IMR-90 (cell line): ENCODE measurements at regions not wholly inside any gene's neighbourhood (a gene's known extent, or its start where the extent isn't known, plus 50 kb on each side); places are given as distances from the start of the nearest gene placed in this dataset.

ENCODE experiments used
- ATAC-seq: fragments of 200-7000 bp; cut with Tn5 transposase; 2 replicates; pipeline ENCODE4 v1.9.1; 2020; ENCODE audit warnings: low read depth, mild to moderate bottlenecking, moderate library complexity
- BruUV-seq: library from RNA; stranded (reverse); fragments of 400-500 nt; replicated peaks from 2 replicates; lab custom pipeline; 2021; lab: Mats Ljungman, UMichigan
- CTCF ChIA-PET: fragments of 300-600 bp; formaldehyde crosslinking; extraction: SDS; loops from one replicate; lab custom pipeline; 2021; ENCODE audit warnings: antibody characterized with exemption; lab: Yijun Ruan, JAX
- POLR2A ChIA-PET: fragments of 300-600 bp; sonication (Branson Sonifier 250); formaldehyde crosslinking; loops from one replicate; lab custom pipeline; 2022; ENCODE audit warnings: antibody characterized with exemption; ENCODE audit not compliant: unreplicated experiment; lab: Charles Lee
- DNase-seq: peaks from one replicate; pipeline ENCODE4 v3.0.0; 2013
- H2AFZ ChIP-seq: replicated peaks from 2 replicates; pipeline ENCODE3; 2013; ENCODE audit warnings: low read length, mild to moderate bottlenecking; ENCODE audit not compliant: poor library complexity
- H2AK5ac ChIP-seq: 2 replicates; pipeline ENCODE4 v1.6.1; 2013; ENCODE audit warnings: low read depth, low read length, inconsistent platforms
- H2AK9ac ChIP-seq: replicated peaks from 2 replicates; pipeline ENCODE3; 2013; ENCODE audit warnings: mild to moderate bottlenecking, low read depth, low read length, moderate library complexity; ENCODE audit not compliant: poor library complexity
- H2BK120ac ChIP-seq: 2 replicates; pipeline ENCODE4 v1.6.1; 2013; ENCODE audit warnings: low read depth, low read length, inconsistent platforms
- H2BK15ac ChIP-seq: 3 replicates; pipeline ENCODE4 v1.6.1; 2013; ENCODE audit warnings: low read depth, low read length, inconsistent platforms
- H2BK20ac ChIP-seq: 2 replicates; pipeline ENCODE4 v1.6.1; 2013; ENCODE audit warnings: low read depth, mild to moderate bottlenecking, inconsistent platforms, low read length, moderate library complexity
- H2BK5ac ChIP-seq: 2 replicates; pipeline ENCODE4 v1.6.1; 2013; ENCODE audit warnings: mild to moderate bottlenecking, low read depth, low read length, inconsistent platforms; ENCODE audit not compliant: poor library complexity, severe bottlenecking
- H3K14ac ChIP-seq: replicated peaks from 2 replicates; pipeline ENCODE4 v1.6.1; 2013; ENCODE audit warnings: low read depth, low read length, inconsistent platforms
- H3K18ac ChIP-seq: 2 replicates; pipeline ENCODE4 v1.6.1; 2013; ENCODE audit warnings: low read depth, low read length, control low read depth
- H3K23ac ChIP-seq: 2 replicates; pipeline ENCODE4 v1.6.1; 2013; ENCODE audit warnings: low read depth, low read length, inconsistent platforms
- H3K27ac ChIP-seq: 2 replicates; pipeline ENCODE4 v1.5.1; 2013; ENCODE audit warnings: mild to moderate bottlenecking, control low read depth, low read length; ENCODE audit not compliant: insufficient read depth
- H3K27me3 ChIP-seq: 2 replicates; pipeline ENCODE4 v1.6.1; 2013; ENCODE audit warnings: low read length; ENCODE audit not compliant: control insufficient read depth, insufficient read depth
- H3K36me3 ChIP-seq: 2 replicates; pipeline ENCODE4 v1.6.1; 2013; ENCODE audit warnings: low read length, mixed read lengths; ENCODE audit not compliant: control insufficient read depth, insufficient read depth
- H3K4ac ChIP-seq: 2 replicates; pipeline ENCODE4 v1.6.1; 2013; ENCODE audit warnings: low read depth, low read length, inconsistent platforms
- H3K4me1 ChIP-seq: 2 replicates; pipeline ENCODE4 v1.6.1; 2013; ENCODE audit warnings: low read length, mixed read lengths; ENCODE audit not compliant: control insufficient read depth, insufficient read depth
- H3K4me2 ChIP-seq: 2 replicates; pipeline ENCODE4 v1.6.1; 2013; ENCODE audit warnings: low read depth, mild to moderate bottlenecking, control low read depth, low read length, moderate library complexity
- H3K4me3 ChIP-seq: 2 replicates; pipeline ENCODE4 v1.5.1; 2013; ENCODE audit warnings: low read depth, mild to moderate bottlenecking, control low read depth, low read length, moderate library complexity; ENCODE audit not compliant: insufficient read depth
- H3K56ac ChIP-seq: 2 replicates; pipeline ENCODE4 v1.6.1; 2013; ENCODE audit warnings: low read length, inconsistent platforms; ENCODE audit not compliant: insufficient read depth; ENCODE audit errors: extremely low read depth
- H3K79me1 ChIP-seq, 2 experiments: 2 replicates each; pipeline ENCODE4 v1.6.1; 2013; ENCODE audit warnings: low read length in 2 of 2, inconsistent platforms in 1 of 2, low read depth in 1 of 2
- H3K9ac ChIP-seq: 2 replicates; pipeline ENCODE4 v1.6.1; 2013; ENCODE audit warnings: low read depth, low read length, control low read depth
- H3K9me1 ChIP-seq: 2 replicates; pipeline ENCODE4 v1.6.1; 2013; ENCODE audit warnings: low read length, inconsistent platforms; ENCODE audit not compliant: insufficient read depth
- H3K9me3 ChIP-seq: 2 replicates; pipeline ENCODE4 v1.6.1; 2013; ENCODE audit warnings: low read length; ENCODE audit not compliant: control insufficient read depth, insufficient read depth
- H4K20me1 ChIP-seq: 2 replicates; pipeline ENCODE4 v1.6.1; 2013; ENCODE audit warnings: low read length, inconsistent platforms; ENCODE audit not compliant: insufficient read depth
- H4K5ac ChIP-seq: 2 replicates; pipeline ENCODE4 v1.6.1; 2013; ENCODE audit warnings: mild to moderate bottlenecking, low read depth, low read length, control low read depth
- H4K8ac ChIP-seq, 2 experiments: 2 replicates each; pipeline ENCODE4 v1.6.1; 2013; ENCODE audit warnings: low read depth in 2 of 2, low read length in 2 of 2, control low read depth in 1 of 2, inconsistent platforms in 1 of 2
- H4K91ac ChIP-seq: 2 replicates; pipeline ENCODE4 v1.6.1; 2013; ENCODE audit warnings: low read depth, low read length, inconsistent platforms; ENCODE audit not compliant: insufficient read depth
- BHLHE40 ChIP-seq: fragments of 150-350 bp; IDR thresholded peaks from 2 replicates; pipeline ENCODE4 v1.6.1; 2016; ENCODE audit warnings: mild to moderate bottlenecking, low read depth, low read length
- ELK1 ChIP-seq: fragments of 150-350 bp; IDR thresholded peaks from 2 replicates; pipeline ENCODE4 v1.6.1; 2016; ENCODE audit warnings: low read depth, mild to moderate bottlenecking, low read length, moderate library complexity, borderline replicate concordance
- MAFK ChIP-seq: IDR thresholded peaks from 2 replicates; pipeline ENCODE4 v1.6.1; 2012; ENCODE audit warnings: low read depth, low read length, improper control_type of control experiment
- NFE2L2 ChIP-seq: fragments of 150-350 bp; IDR thresholded peaks from 2 replicates; pipeline ENCODE4 v1.6.1; 2016; ENCODE audit warnings: low read depth, mild to moderate bottlenecking, low read length
- POLR2A ChIP-seq: IDR thresholded peaks from 2 replicates; pipeline ENCODE4 v1.6.1; 2012; ENCODE audit warnings: mild to moderate bottlenecking, low read depth, low read length
- RCOR1 ChIP-seq: IDR thresholded peaks from 2 replicates; pipeline ENCODE4 v1.6.1; 2012; ENCODE audit warnings: mild to moderate bottlenecking, low read length, improper control_type of control experiment; ENCODE audit not compliant: insufficient replicate concordance
- RFX5 ChIP-seq: IDR thresholded peaks from 2 replicates; pipeline ENCODE4 v1.8.0; 2012; ENCODE audit warnings: low read depth, mild to moderate bottlenecking, low read length, moderate library complexity
- SMC3 ChIP-seq: fragments of 150-350 bp; IDR thresholded peaks from 2 replicates; pipeline ENCODE4 v1.6.1; 2016; ENCODE audit warnings: low read depth, mild to moderate bottlenecking, antibody characterized with exemption, low read length, moderate library complexity
- WGBS, 2 experiments: methylation state at CpG; one replicate each; pipeline versions ENCODE4 v1.1.5 to v1.1.7; 2013; ENCODE audit warnings: missing lambda C conversion rate in 2 of 2; ENCODE audit not compliant: insufficient read length in 1 of 2; ENCODE audit errors: extremely low coverage in 2 of 2; 5-methylcytosine and 5-hydroxymethylcytosine counted together
- dilution Hi-C: fragments of 300-500 bp; cut with HindIII; formaldehyde crosslinking; loops from one replicate; pipeline ENCODE4 v1.14.3; 2018; ENCODE audit warnings: low sequenced_read_pairs; ENCODE audit not compliant: unreplicated experiment
- in situ Hi-C: fragments of 300-500 bp; cut with MboI; formaldehyde crosslinking; loops from 3 replicates; pipeline ENCODE4 v1.14.3; 2019; ENCODE audit warnings: low sequenced_read_pairs, inconsistent platforms, mixed read lengths
- intact Hi-C: fragments of 100-400 bp; cut with micrococcal nuclease; formaldehyde crosslinking; loops from 2 replicates; pipeline ENCODE4 v1.10.0; 2022

GRCh38 chr12:127389923-127390322 is 877.0 kb upstream of the TMEM132C start:
- Histone ChIP-seq H3K9ac (no peak overlapping the region), H3K27me3 (no peaks in the 10 kb centered on the region), H2AK5ac (no peak overlapping the region), H3K79me1 (no peaks in the 10 kb centered on the region), H3K9me3 (peaks cover 3% of the 10 kb centered on the region; the same call in 1 of the 2 replicates), H3K4me3 (no peak overlapping the region), H3K23ac (no peak overlapping the region), H4K5ac (no peak overlapping the region), H2AFZ (no peak overlapping the region), H3K4me2 (no peak overlapping the region), H3K56ac (no peak overlapping the region), H3K27ac (no peak overlapping the region), H2BK120ac (no peak overlapping the region), H3K4ac (no peak overlapping the region), H3K9me1 (no peaks in the 10 kb centered on the region), H2AK9ac (no peak overlapping the region), H4K91ac (no peak overlapping the region), H3K36me3 (no peaks in the 10 kb centered on the region), H3K4me1 (no peaks in the 10 kb centered on the region), H3K18ac (no peak overlapping the region), H3K14ac (no peak overlapping the region), H4K8ac (no peak overlapping the region), H2BK15ac (no peak overlapping the region), H2BK20ac (no peak overlapping the region), H2BK5ac (no peak overlapping the region), H4K20me1 (no peaks in the 10 kb centered on the region)
- BruUV-seq: no TSS peak
- DNase-seq (peak; percentile 60), ATAC-seq (0 out of 2 replicates have a peak, but pooled peaks have one; percentile 24)
- dilution Hi-C loops: no loop called here
- ChIA-PET POLR2A (no interaction called here), CTCF (interaction anchor here (0.7 to 1.1 kb wide), 2 partner anchors 9 to 287 kb away, joined by 3 read pairs; no protein-coding TSS in a partner anchor)
- intact Hi-C loops: loop anchor here (5.0 kb wide), 1 partner anchor 167 kb away; no protein-coding TSS in a partner anchor
- TF ChIP-seq SMC3 (no peak), NFE2L2 (no peak), MAFK (no peak), RFX5 (no peak), ELK1 (no peak), POLR2A (no peak), BHLHE40 (no peak), RCOR1 (no peak)
- no CpG with 5 or more reads among the region's 2 CpGs for WGBS, 2 experiments
- in situ Hi-C loops: no loop called here
